ENCODE measurements at regions not wholly inside any gene's neighbourhood (a gene's known extent, or its start where the extent isn't known, plus 50 kb on each side); places are given as distances from the start of the nearest gene placed in this dataset.

GRCh38 chr2:52311862-52312261 lies 1279.9 kb upstream of the NRXN1 start:
- TF ChIP-seq CTCF (IDR thresholded peaks at IDR 0.05; ENCODE audit: borderline replicate concordance, insufficient read depth, low read depth, low read length): no peak
- H3K4me3 ChIP-seq (ENCODE audit: low read depth, low read length): no peak overlapping the region

- TF ChIP-seq CTCF (IDR thresholded peaks at IDR 0.05; ENCODE audit: borderline replicate concordance, insufficient read depth, low read depth, low read length): no peak
Observed at GRCh38 chr2:52308156-52308555, 1276.2 kb upstream of the NRXN1 start.

GRCh38 chr2:52294628-52295027 lies 1262.7 kb upstream of the NRXN1 start:
- no peak for TF ChIP-seq CTCF (IDR thresholded peaks at IDR 0.05; ENCODE audit: borderline replicate concordance, insufficient read depth, low read depth, low read length)
- no peak overlapping the region for H3K4me3 ChIP-seq (ENCODE audit: low read depth, low read length)

More at GRCh38 chr2:52308156-52308555, 1276.2 kb upstream of the NRXN1 start:
- H3K4me3 ChIP-seq (ENCODE audit: low read depth, low read length): no peak overlapping the region

- no peak overlapping the region for H3K4me3 ChIP-seq (ENCODE audit: low read depth, low read length)
- no peak for TF ChIP-seq CTCF (IDR thresholded peaks at IDR 0.05; ENCODE audit: borderline replicate concordance, insufficient read depth, low read depth, low read length)
Observed at GRCh38 chr2:52292801-52293200, 1260.9 kb upstream of the NRXN1 start.

- TF ChIP-seq CTCF (IDR thresholded peaks at IDR 0.05; ENCODE audit: borderline replicate concordance, insufficient read depth, low read depth, low read length): no peak
- no peak overlapping the region for H3K4me3 ChIP-seq (ENCODE audit: low read depth, low read length)
Observed at GRCh38 chr2:52289741-52290140, 1257.8 kb upstream of the NRXN1 start.

- TF ChIP-seq CTCF (IDR thresholded peaks at IDR 0.05; ENCODE audit: borderline replicate concordance, insufficient read depth, low read depth, low read length): no peak
- H3K4me3 ChIP-seq (ENCODE audit: low read depth, low read length): no peak overlapping the region
Observed at GRCh38 chr2:52288596-52288995, 1256.7 kb upstream of the NRXN1 start.

GRCh38 chr2:52269696-52270485 lies 1238.0 kb upstream of the NRXN1 start:
- no peak overlapping the region for H3K4me3 ChIP-seq (ENCODE audit: low read depth, low read length)
- no peak for TF ChIP-seq CTCF (IDR thresholded peaks at IDR 0.05; ENCODE audit: borderline replicate concordance, insufficient read depth, low read depth, low read length)
